Thyroid gland (tissue), 4 donors: ENCODE measurements at regions not wholly inside any gene's neighbourhood (a gene's known extent, or its start where the extent isn't known, plus 50 kb on each side); places are given as distances from the start of the nearest gene placed in this dataset.

Experiments used
- CTCF ChIP-seq, 6 experiments: fragments of 200-600 bp in 3 of 6; fragments of 450-650 bp in 3 of 6; sonication (generic) in 3 of 6; IDR thresholded peaks; one replicate each; pipeline ENCODE4 v1.5.1; 2016 to 2019; ENCODE audit warnings: antibody characterized with exemption in 6 of 6, mild to moderate bottlenecking in 2 of 6, inconsistent platforms in 1 of 6, moderate library complexity in 1 of 6
- POLR2A ChIP-seq, 2 donors: fragments of 450-650 bp; IDR thresholded peaks; one replicate each; pipeline ENCODE4 v1.6.1; 2017; ENCODE audit warnings: antibody characterized with exemption in 2 of 2, mild to moderate bottlenecking in 2 of 2, moderate library complexity in 1 of 2

- TF ChIP-seq POLR2A (IDR thresholded peaks at IDR 0.05) (no peak), CTCF (IDR thresholded peaks at IDR 0.05) (no peak)
Observed at GRCh38 chr10:50997461-50997860, 76.8 kb upstream of the PRKG1 start.
